Type B pancreatic cell (in vitro differentiated cells): ENCODE measurements at regions not wholly inside any gene's neighbourhood (a gene's known extent, or its start where the extent isn't known, plus 50 kb on each side); places are given as distances from the start of the nearest gene placed in this dataset.

Experiments
- DNase-seq: peaks from one replicate; pipeline ENCODE4 v3.0.0; 2021; ENCODE audit warnings: mixed read lengths; ENCODE audit not compliant: unreplicated experiment; ENCODE audit errors: extremely low spot score
- H3K27ac Mint-ChIP-seq: 2 replicates; pipeline ENCODE4 v1.8.0; 2021; ENCODE audit warnings: mild to moderate bottlenecking, mixed read lengths
- H3K27me3 Mint-ChIP-seq: 2 replicates; pipeline ENCODE4 v1.8.0; 2021; ENCODE audit warnings: mixed read lengths
- H3K36me3 Mint-ChIP-seq: 2 replicates; pipeline ENCODE4 v1.8.0; 2021; ENCODE audit warnings: mixed read lengths
- H3K4me1 Mint-ChIP-seq: one replicate; pipeline ENCODE4 v1.8.0; 2021; ENCODE audit warnings: mixed read lengths; ENCODE audit not compliant: unreplicated experiment
- H3K4me3 Mint-ChIP-seq: 2 replicates; pipeline ENCODE4 v1.8.0; 2021; ENCODE audit warnings: mild to moderate bottlenecking, mixed read lengths
- H3K9me3 Mint-ChIP-seq: 2 replicates; pipeline ENCODE4 v1.8.0; 2021; ENCODE audit warnings: mixed read lengths
- TF ChIP-seq, protein P1 (sequence below): fragments of 200-600 bp; sonication (generic); conservative IDR thresholded peaks from 2 replicates; pipeline ENCODE4 v1.5.0; 2021; ENCODE audit warnings: antibody characterized with exemption, mild to moderate bottlenecking

GRCh38 chr15:95416576-95416975, 913.9 kb upstream of the NR2F2 start:
- H3K27me3 Mint-ChIP-seq, result no peaks in the 10 kb centered on the region
- TF ChIP-seq, protein P1, sequence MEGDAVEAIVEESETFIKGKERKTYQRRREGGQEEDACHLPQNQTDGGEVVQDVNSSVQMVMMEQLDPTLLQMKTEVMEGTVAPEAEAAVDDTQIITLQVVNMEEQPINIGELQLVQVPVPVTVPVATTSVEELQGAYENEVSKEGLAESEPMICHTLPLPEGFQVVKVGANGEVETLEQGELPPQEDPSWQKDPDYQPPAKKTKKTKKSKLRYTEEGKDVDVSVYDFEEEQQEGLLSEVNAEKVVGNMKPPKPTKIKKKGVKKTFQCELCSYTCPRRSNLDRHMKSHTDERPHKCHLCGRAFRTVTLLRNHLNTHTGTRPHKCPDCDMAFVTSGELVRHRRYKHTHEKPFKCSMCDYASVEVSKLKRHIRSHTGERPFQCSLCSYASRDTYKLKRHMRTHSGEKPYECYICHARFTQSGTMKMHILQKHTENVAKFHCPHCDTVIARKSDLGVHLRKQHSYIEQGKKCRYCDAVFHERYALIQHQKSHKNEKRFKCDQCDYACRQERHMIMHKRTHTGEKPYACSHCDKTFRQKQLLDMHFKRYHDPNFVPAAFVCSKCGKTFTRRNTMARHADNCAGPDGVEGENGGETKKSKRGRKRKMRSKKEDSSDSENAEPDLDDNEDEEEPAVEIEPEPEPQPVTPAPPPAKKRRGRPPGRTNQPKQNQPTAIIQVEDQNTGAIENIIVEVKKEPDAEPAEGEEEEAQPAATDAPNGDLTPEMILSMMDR, result no peak
- H3K4me1 Mint-ChIP-seq, result no peaks in the 10 kb centered on the region
- H3K27ac Mint-ChIP-seq, result no peak overlapping the region
- H3K9me3 Mint-ChIP-seq, result peaks cover 5% of the 10 kb centered on the region
- no peak for DNase-seq
- no peaks in the 10 kb centered on the region for H3K36me3 Mint-ChIP-seq
- no peak overlapping the region for H3K4me3 Mint-ChIP-seq

DNA sequence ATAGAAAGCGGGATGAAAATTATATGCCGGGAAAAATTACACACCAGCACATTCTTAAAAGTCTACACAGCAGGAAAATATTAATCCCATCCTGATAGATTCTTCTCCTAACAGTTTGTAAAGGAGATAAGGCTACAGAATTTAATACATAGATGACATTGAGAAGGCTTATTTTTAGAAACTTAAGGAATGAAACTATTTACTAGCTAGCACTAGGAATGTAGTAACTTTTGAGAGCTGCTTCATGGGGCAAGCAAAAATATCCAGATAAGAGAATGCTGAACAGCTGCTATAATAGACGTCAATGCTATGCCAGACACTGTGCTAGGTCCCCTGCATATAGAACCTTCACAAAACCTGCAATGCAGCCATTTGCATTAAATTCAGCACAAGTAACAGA, 912.7 kb upstream of the NR2F2 start:
- Mint-ChIP-seq H3K27ac (no peak overlapping the region), H3K27me3 (no peaks in the 10 kb centered on the region), H3K4me1 (no peaks in the 10 kb centered on the region), H3K9me3 (peaks cover 14% of the 10 kb centered on the region), H3K4me3 (no peak overlapping the region), H3K36me3 (no peaks in the 10 kb centered on the region)
- no peak for DNase-seq
- TF ChIP-seq, protein P1, result no peak

GRCh38 chr15:95422255-95422654, 908.2 kb upstream of the NR2F2 start:
- Mint-ChIP-seq H3K4me3 (no peak overlapping the region), H3K27me3 (no peaks in the 10 kb centered on the region), H3K36me3 (peaks cover 4% of the 10 kb centered on the region), H3K9me3 (peaks cover 20% of the 10 kb centered on the region), H3K4me1 (no peaks in the 10 kb centered on the region), H3K27ac (no peak overlapping the region)
- no peak for DNase-seq
- TF ChIP-seq, protein P1, result no peak

DNA sequence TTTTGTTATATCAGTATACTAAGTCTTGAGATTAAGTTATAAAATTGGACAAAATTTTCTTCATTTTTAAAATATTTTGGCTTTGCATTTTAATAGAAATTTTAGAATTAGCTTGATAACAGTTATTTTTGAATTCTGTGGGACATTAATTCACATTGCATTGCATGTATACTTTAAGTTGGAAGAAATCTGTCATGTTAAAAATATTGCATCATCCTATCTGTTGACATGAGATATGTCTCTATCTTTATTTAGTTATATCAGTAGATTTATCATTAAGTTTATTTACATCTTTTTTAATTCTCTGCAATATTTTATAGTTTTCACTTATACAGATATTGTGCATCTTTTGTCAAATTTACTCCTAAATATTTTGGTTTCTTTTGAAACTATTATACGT, 904.6 kb upstream of the NR2F2 start:
- TF ChIP-seq, protein P1, result no peak
- DNase-seq, result no peak
- Mint-ChIP-seq H3K4me3 (no peak overlapping the region), H3K9me3 (peaks cover 15% of the 10 kb centered on the region), H3K4me1 (no peaks in the 10 kb centered on the region), H3K27ac (no peak overlapping the region), H3K27me3 (no peaks in the 10 kb centered on the region), H3K36me3 (peaks cover 4% of the 10 kb centered on the region)

GRCh38 chr15:95429345-95429744, 901.2 kb upstream of the NR2F2 start:
- DNase-seq, result no peak
- Mint-ChIP-seq H3K36me3 (no peaks in the 10 kb centered on the region), H3K9me3 (no peaks in the 10 kb centered on the region), H3K27me3 (no peaks in the 10 kb centered on the region), H3K27ac (no peak overlapping the region), H3K4me1 (no peaks in the 10 kb centered on the region), H3K4me3 (no peak overlapping the region)
- TF ChIP-seq, protein P1, result no peak

GRCh38 chr15:95431518-95431917, 899.0 kb upstream of the NR2F2 start:
- Mint-ChIP-seq H3K27ac (no peak overlapping the region), H3K9me3 (no peaks in the 10 kb centered on the region), H3K4me3 (no peak overlapping the region), H3K36me3 (no peaks in the 10 kb centered on the region), H3K27me3 (no peaks in the 10 kb centered on the region), H3K4me1 (no peaks in the 10 kb centered on the region)
- no peak for DNase-seq
- TF ChIP-seq, protein P1, result no peak
